Esophagus squamous epithelium (tissue), 4 donors: ENCODE measurements at regions not wholly inside any gene's neighbourhood (a gene's known extent, or its start where the extent isn't known, plus 50 kb on each side); places are given as distances from the start of the nearest gene placed in this dataset.

Experiments
- CTCF ChIP-seq, 6 experiments: fragments of 450-650 bp in 4 of 6; fragments of 200-600 bp in 2 of 6; sonication (generic) in 2 of 6; IDR thresholded peaks; one replicate each; pipeline ENCODE4 v1.5.1; 2016 to 2019; ENCODE audit warnings: antibody characterized with exemption in 6 of 6, mild to moderate bottlenecking in 4 of 6, moderate library complexity in 4 of 6
- POLR2A ChIP-seq, 4 donors: fragments of 450-650 bp; IDR thresholded peaks; one replicate each; pipeline ENCODE4 v1.6.1; 2017; ENCODE audit warnings: antibody characterized with exemption in 4 of 4, mild to moderate bottlenecking in 4 of 4, moderate library complexity in 3 of 4

GRCh38 chr1:221239181-221239580, 359.9 kb downstream of the HLX start:
- no peak for TF ChIP-seq POLR2A (IDR thresholded peaks at IDR 0.05)
- TF ChIP-seq CTCF (IDR thresholded peaks at IDR 0.05), result no peak
